ENCODE measurements at regions not wholly inside any gene's neighbourhood (a gene's known extent, or its start where the extent isn't known, plus 50 kb on each side); places are given as distances from the start of the nearest gene placed in this dataset.

DNA sequence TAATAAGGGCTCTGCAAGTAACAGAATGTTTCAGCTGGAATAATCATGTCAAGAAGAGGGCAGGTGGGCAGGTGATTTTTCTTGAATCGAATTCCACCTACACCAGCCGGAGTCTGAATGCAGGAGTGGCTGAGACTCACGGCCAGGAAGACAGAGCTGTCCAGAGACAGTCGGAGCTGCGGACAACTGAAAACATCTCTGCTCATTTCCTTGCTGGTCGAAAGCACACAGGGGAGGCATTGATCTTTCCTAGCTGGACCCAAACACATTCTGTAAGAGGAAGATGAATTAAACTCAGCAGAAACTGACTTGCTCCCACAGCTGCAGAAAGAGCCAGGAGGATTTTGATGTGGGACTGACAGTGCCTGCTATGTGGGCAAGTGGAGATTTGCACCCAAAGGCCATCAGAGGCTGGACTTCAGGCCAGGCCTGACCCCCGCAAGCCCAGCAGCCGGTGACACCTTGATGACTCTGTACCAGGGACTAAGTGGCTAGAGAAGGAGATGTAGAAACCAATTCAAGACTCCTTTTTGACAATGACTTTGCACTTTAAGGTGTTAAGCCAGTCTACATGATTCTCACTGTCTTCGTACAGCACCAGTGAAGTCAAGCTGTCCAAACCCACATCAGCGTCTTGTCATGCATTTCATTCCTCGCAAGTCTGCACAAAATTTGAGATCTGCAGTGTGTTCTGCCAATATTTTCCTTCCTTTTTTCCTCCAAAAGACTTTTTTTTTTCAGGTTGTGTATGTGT is 169.4 kb downstream of the TEX36 start:
- DNase-seq (ENCODE audit: low read depth): no peak

- DNase-seq (ENCODE audit: low read depth): no peak
These were observed 172.0 kb downstream of the TEX36 start for GRCh38 chr10:125510998-125511397.

GRCh38 chr10:125505648-125506047 is 177.3 kb downstream of the TEX36 start:
- no peak for DNase-seq (ENCODE audit: low read depth)

DNA sequence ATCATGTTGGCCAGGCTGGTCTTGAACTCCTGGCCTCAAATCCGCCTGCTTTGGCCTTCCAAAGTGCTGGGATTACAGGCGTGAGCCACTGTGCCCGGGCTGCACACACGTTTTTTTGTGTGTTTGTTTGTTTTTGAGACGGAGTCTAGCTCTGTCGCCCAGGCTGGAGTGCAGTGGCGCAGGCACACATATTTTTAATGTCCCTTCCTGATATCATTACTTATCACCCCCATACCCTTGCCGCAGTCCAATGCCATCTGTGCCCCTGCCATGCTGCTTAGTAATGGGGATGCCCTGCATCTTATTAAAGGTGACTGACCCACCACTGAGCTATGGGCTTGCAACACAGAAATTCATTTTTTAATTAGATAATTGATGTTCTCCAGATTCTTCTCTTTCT is 180.7 kb downstream of the TEX36 start:
- no peak for DNase-seq (ENCODE audit: low read depth)

- DNase-seq (ENCODE audit: low read depth): no peak
These were observed 187.6 kb downstream of the TEX36 start for GRCh38 chr10:125495386-125495785.

- DNase-seq (ENCODE audit: low read depth): no peak
These were observed 188.2 kb downstream of the TEX36 start for GRCh38 chr10:125494651-125495239.

DNA sequence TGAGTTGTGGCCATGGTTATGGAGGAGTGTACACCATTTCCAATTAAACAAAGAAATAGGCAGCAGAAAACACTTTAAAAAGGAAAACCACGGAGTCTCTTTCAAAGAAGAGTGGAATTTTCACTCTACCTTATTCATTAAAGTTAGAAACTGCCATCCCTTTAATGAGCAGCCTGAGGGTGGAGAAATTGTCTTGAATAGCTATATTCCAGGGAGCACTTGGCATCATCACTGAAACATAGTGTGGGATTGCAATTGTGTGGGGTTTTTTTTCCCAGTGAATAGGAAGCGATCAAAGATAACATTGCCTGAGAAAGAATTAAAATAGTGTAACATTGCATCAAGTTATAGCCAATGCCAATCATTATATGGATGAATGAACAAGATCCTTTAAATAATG is 191.6 kb downstream of the TEX36 start:
- DNase-seq (ENCODE audit: low read depth): no peak

- no peak for DNase-seq (ENCODE audit: low read depth)
These were observed 193.2 kb downstream of the TEX36 start for GRCh38 chr10:125489731-125490130.

GRCh38 chr10:125485665-125486064 is 197.3 kb downstream of the TEX36 start:
- no peak for DNase-seq (ENCODE audit: low read depth)

DNA sequence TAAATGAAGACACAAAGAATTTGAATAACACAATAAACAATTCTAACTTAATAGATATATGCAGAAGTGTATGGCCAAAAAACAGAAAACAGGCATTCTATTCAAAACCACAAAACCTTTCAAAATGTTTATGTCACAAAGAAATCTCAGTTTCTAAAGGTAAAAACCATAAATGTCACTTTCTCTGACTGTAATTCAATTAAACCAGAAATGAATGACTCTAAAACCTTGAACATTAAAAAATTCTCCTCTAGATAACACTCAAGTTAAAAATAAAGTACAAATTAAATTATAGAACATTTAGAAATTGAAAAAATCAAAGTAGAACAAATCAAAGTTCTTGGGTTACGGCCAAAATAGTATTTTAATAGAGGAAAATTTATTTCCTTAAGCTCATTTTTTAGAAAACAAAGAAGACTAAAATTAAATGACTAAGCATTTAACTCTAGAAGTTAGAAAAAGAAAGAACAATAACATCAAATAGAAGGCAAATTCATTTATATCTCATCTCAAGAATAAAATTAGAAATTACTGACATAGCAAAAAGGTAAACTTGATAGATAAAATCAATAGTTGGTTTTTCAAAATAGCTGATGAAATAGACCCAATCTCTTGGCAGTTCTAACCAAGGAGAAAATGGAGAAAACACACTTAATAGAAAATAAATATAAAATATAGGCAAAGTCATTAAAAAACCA is 198.8 kb downstream of the TEX36 start:
- DNase-seq (ENCODE audit: low read depth): no peak

DNA sequence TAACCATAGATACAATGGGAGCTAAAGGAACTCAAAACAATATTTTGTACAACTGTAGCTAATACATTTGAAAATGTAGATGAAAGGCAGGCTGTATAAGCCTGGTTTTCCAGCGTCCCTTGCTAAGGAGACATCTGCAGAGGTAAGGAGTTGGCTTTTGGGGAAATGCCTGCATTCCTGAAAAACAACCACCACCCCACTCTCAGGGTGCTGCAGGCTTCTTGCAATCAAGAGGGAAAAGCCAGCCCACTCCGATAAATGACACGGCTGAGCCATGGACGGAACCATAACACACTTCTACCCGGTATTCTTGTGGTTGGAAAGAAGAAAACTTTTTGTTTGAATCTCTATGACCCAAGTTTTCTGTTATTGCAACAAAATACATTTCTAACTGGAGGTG is 200.3 kb downstream of the TEX36 start:
- DNase-seq (ENCODE audit: low read depth): no peak

GRCh38 chr10:125482108-125482507 is 200.9 kb downstream of the TEX36 start:
- DNase-seq (ENCODE audit: low read depth): no peak

DNA sequence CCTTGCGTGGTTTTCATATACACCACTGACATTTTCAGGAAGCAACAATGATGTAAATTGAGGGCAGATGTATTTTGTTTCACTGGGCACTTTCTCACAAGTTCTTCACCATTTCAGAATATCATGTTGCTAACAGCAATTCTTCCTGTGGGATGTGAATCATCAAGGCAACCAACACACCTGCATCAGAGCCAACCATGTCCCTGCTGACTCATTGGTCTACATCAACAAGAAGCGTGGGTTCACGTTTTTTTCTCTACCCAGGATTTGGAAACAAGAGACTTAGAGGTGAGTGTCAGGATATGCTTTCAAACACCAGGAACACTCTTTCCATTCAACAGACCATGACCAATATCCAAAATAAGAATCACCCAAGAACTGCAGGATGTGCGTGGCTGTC is 203.9 kb downstream of the TEX36 start:
- no peak for DNase-seq (ENCODE audit: low read depth)

DNA sequence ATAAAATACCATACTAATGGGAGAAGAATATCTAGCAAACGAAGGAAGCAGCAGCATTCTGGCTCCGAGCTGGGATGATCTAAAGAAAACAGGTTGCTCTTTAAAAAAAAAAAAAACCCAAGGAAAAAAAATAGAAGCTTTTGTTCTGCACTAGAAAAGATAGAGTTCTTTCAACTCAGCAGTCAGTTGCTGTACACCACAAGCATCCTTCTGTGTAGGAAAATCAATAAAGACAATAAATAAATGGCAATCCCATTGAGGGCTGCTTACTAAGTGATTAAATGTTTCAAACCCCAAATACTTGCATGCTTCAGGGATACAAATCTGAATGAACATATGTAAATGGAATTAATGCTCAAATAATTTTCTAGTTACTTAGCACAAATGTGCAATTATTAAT is 207.1 kb downstream of the TEX36 start:
- no peak for DNase-seq (ENCODE audit: low read depth)

DNA sequence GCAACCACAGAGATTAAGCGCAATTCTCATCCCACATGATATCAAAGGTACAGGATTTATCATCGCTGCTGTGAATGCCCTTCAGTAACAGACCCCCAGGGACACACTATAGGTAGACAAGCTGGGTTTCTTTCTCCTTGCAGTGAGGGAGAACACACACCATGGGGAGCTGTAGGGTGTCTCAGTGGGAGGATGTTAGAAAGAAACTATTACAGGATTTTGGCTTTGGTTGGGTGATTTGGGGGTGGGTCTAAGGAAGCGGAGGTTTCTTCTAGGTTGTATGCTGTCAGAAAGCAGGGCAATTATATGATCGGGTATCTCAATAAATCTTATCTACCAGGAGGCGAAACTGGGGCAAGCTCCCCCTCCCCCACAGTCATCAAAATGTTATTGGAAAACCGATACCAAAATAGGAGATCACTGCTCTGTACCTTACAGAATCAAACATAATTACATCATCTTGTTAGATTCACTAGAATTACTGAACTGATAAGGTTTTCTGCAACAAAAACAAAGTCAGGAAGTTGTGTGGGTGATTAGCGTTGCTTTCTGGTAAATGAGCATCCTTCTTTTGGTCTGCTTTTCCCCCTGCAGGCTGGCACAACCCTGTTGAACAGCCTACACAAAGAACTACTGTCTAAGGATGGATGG is 209.7 kb downstream of the TEX36 start:
- DNase-seq (ENCODE audit: low read depth): no peak

- DNase-seq (ENCODE audit: low read depth): no peak
These were observed 210.9 kb downstream of the TEX36 start for GRCh38 chr10:125472010-125472607.

GRCh38 chr10:125468278-125468677 is 214.7 kb downstream of the TEX36 start:
- no peak for DNase-seq (ENCODE audit: low read depth)

GRCh38 chr10:125466685-125467084 is 216.3 kb downstream of the TEX36 start:
- DNase-seq (ENCODE audit: low read depth): no peak

- no peak for DNase-seq (ENCODE audit: low read depth)
These were observed 220.1 kb downstream of the TEX36 start for GRCh38 chr10:125462845-125463244.

DNA sequence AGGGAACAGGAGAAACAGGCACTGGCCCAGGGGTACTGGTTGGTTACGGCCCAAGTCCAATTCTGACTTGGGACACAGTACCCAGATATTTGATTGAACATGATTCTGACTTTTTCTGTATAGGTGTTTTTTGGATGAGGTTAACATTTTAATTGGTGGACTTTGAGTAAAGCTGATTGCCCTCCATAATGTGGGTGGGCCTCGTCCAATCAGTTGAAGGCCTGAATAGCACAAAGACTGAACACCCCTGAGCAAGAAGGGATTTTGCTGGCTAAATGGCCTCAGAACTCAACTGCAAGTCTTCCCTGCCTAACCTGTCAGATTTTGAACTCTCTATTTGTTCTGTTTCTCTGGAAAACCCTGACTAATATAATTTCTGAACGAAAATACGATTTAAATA is 222.6 kb downstream of the TEX36 start:
- no peak for DNase-seq (ENCODE audit: low read depth)

DNA sequence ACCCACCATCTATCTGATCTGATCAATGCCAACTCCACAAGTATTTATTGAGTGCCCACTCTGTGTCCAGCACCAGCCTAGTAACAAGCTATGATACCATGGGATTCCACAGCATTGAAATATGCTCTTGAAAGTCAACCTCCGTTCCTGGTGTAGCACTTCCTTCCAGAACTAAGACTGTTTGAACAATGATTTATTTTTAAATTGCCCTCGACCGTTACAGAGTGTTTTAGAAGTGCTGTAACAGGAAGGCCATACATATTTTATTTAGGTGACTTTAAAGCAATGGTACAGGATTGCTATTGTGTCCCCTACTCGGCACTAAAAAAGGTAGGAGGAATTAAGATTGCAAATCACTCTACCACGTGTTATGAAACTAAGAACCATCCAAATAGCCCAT is 225.6 kb downstream of the TEX36 start:
- DNase-seq (ENCODE audit: low read depth): no peak

GRCh38 chr10:125455855-125456254 is 227.1 kb downstream of the TEX36 start:
- no peak for DNase-seq (ENCODE audit: low read depth)

- DNase-seq (ENCODE audit: low read depth): no peak
These were observed 227.5 kb downstream of the TEX36 start for GRCh38 chr10:125455431-125455830.

All from fibroblast of the conjunctiva (primary cell).